ENCODE measurements at regions not wholly inside any gene's neighbourhood (a gene's known extent, or its start where the extent isn't known, plus 50 kb on each side); places are given as distances from the start of the nearest gene placed in this dataset.

- TF ChIP-seq CTCF (IDR thresholded peaks at IDR 0.05; ENCODE audit: low read depth, low read length) = no peak
- TF ChIP-seq POLR2A (IDR thresholded peaks at IDR 0.05; ENCODE audit: extremely low read depth, insufficient read length) = no peak
Observed at GRCh38 chr11:134580610-134580975, 168.6 kb upstream of the B3GAT1 start.

All from NB4 (cell line).